HL-60 (cell line): ENCODE measurements at regions not wholly inside any gene's neighbourhood (a gene's known extent, or its start where the extent isn't known, plus 50 kb on each side); places are given as distances from the start of the nearest gene placed in this dataset.

Source experiments
- SPI1 ChIP-seq: IDR thresholded peaks from 2 replicates; pipeline ENCODE4 v1.6.1; 2012; ENCODE audit warnings: low read depth, mild to moderate bottlenecking, borderline replicate concordance
- TF ChIP-seq, protein P1 (sequence below): IDR thresholded peaks from one replicate; pipeline ENCODE4 v1.5.1; 2011; ENCODE audit warnings: low read length, control low read depth, inconsistent platforms; ENCODE audit not compliant: insufficient read depth

GRCh38 chr13:106036870-106037269, 498.6 kb downstream of the EFNB2 start:
- no peak for TF ChIP-seq SPI1
- TF ChIP-seq, protein P1, sequence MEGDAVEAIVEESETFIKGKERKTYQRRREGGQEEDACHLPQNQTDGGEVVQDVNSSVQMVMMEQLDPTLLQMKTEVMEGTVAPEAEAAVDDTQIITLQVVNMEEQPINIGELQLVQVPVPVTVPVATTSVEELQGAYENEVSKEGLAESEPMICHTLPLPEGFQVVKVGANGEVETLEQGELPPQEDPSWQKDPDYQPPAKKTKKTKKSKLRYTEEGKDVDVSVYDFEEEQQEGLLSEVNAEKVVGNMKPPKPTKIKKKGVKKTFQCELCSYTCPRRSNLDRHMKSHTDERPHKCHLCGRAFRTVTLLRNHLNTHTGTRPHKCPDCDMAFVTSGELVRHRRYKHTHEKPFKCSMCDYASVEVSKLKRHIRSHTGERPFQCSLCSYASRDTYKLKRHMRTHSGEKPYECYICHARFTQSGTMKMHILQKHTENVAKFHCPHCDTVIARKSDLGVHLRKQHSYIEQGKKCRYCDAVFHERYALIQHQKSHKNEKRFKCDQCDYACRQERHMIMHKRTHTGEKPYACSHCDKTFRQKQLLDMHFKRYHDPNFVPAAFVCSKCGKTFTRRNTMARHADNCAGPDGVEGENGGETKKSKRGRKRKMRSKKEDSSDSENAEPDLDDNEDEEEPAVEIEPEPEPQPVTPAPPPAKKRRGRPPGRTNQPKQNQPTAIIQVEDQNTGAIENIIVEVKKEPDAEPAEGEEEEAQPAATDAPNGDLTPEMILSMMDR = no peak
